Activated CD4-positive, alpha-beta T cell treated with anti-CD3 and anti-CD28 coated beads, Interleukin-10, Interleukin-2, amounts not matched to agents 100 ng/mL and 50 ng/mL, durations not matched to agents 16 hours and 8 hours (primary cell): ENCODE measurements at regions not wholly inside any gene's neighbourhood (a gene's known extent, or its start where the extent isn't known, plus 50 kb on each side); places are given as distances from the start of the nearest gene placed in this dataset.

Experiments used
- DNase-seq: peaks from one replicate; pipeline ENCODE4 v3.0.0-alpha.2; 2020

DNA sequence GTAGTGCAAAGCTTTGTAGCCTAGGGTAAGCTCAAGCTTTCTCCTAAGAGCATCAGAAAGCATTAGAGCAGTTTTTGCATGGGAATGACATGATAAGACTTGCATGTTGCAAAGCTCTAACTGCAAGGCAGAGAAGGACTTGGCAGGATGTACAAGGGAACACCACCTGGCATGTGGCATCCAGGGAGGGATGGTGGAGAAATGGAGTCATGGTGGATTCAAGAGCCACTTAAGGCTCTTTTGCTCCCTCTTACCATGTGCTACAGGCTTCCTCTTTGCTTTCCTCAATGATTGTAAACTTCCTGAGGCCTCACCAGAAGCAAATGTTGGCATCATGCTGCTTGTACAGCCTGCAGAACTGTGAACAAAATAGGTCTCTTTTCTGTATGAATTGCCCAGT, 266.0 kb downstream of the GLI2 start:
- no peak for DNase-seq

DNA sequence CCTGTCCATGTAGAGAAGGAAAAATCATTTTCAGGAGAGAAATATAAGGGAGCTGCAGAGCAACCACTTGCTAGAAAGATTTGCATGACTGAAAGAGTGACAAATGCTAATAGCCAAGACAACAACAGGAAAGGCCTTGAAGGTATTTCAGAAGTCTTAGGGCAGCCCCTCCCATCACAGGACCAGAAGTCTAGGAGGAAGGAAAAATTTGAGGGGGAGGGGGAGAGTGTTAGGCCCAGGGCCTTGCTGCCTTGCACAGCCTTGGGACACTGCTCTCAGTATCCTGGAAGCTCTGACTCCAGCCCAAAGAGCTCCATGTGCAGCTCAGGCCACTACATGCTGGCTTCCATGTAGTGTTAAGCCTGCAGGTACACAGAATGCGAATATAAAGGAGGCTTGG, 266.9 kb downstream of the GLI2 start:
- no peak for DNase-seq

DNA sequence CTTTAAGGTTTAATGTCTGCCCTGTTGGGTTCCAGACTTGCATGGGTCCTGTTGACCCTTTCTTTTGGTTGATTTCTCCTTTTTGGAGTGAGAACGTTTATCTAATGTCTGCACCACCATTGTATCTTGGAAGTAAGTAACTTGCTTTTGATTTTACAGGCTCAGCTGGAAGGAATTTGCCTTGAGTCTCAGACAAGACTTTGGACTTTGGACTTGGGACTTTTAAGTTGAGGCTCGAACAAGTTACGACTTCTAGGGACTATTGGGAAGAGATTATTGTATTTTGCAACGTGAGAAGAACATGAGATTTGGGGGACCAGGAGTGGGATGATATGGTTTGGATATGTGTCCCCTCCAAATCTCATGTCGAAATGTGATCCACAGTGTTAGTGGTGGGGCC, 267.7 kb downstream of the GLI2 start:
- no peak for DNase-seq

DNA sequence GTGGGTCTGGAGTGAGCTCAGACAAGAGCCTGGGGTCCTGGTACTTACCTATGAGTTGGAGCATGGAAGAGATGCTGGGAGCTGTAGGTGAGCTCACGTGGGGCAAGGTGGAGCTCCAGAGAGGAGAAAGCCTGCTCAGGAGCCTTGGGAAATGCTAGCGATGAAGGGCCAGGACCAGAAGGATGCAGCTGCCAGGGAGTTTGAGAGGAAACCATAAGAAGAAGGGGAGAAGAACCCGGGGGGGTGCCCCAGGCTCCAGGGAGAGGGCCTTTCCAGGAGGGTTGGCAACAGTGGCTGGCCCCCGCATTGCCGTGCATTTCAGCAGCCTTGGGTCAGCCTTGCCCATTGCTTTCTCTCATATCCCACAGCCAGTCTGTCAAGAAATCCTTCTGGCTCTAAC, 268.7 kb downstream of the GLI2 start:
- no peak for DNase-seq

DNA sequence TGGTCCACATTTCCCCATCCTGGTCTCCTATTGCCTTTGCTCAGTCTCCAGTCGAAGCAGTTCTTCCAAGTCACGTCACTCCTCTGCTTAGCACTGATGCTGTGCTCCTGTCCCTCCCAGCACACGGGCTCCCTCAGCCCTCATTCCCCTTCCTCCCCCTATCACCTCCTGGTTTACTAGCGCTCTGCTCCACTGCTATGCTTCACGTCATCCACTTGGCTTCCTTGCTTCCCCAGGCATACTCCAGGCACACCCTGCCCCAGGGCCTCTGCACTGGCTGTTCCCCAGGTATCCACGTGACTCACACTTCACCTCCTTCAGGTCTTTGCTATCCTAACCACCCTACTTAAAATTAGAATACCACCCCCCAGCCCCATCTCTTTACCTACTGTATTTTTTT, 269.3 kb downstream of the GLI2 start:
- DNase-seq, result no peak

DNA sequence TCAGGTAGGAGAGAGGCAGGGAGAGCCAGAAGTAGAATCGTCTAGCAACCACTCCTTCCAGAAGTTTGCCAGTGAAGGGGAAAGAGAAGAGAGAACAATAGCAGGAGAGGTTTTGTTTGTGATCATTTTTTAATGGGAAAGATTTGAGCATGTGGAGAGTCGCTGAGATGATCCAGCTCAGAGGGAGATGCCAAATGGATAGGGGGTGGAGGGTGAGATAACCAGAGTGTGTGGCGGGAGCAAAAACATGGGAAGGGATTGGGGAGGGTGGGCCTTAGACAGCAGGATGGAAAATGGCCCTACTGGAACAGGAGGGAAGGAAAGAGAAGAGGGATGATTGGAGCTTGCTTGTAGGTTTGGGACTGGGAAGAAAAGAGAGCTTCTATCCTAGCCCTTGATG, 269.8 kb downstream of the GLI2 start:
- no peak for DNase-seq

DNA sequence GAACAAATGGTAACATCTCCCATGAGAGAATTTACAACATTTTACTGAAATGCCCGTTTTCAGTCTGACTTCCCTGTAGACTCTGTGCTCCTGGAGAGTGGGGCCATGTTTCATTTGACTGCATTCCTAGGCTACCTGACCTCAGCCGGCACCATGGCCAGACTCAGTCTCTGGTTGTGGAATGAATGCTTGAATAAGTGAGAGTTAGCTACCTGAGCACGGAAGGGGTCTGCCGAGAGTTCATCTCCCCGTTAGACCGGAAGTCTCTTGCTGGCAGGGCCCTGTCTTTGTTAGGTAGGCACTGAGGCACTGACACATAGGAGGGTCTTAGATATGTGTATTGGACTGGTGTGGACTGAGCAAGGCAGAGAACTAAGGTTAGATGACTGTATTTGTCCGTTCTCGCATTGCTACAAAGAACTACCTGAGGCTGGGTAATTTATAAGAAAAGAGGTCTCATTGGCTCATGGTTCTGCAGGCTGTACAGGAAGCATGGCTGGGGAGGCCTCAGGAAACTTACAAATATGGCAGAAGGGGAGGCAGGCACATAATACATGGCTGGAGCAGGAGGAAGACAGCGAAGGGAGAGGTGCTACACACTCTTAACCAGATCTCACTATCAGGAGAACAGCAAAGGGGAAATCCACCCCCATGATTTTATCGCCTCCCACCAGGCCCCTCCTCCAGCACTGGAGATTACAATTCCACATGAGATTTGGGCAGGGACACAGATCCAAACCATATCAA, 271.2 kb downstream of the GLI2 start:
- no peak for DNase-seq

DNA sequence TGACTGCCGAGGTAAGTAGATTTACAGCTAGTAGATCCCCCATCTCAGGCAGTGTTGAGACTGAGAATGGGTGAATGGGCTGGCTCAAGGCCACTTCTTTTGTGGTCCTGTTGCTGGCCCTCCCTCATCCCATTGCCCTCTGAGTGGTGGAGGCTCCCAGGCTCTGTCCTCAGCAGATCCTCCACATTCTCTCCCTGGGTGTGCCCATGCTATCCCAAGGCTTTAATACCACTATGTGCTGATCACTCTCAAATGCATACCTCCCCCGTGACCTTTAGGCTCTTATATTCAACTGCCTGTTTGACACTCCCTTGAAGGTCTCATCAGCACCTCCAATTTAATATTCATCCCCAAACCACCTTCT, 271.8 kb downstream of the GLI2 start:
- DNase-seq, result no peak

DNA sequence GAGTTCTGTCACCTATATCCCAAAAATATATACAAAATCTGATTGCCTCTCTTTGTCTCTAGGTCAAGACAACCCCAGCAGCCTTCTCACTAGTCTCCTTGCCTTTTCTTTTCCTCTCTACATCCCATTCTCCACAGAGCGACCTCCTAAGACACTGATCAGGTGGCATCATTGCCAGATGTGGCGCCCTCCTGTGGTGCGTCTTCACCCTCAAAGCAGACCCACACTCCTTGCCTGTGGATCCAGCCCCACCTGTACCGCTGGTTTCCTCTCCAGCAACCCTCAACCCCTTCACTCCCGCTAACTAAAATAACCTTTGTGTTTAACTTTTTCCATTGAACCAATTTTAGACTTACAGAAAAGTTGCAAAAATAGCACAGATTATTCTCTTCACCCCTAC, 273.3 kb downstream of the GLI2 start:
- DNase-seq, result no peak

DNA sequence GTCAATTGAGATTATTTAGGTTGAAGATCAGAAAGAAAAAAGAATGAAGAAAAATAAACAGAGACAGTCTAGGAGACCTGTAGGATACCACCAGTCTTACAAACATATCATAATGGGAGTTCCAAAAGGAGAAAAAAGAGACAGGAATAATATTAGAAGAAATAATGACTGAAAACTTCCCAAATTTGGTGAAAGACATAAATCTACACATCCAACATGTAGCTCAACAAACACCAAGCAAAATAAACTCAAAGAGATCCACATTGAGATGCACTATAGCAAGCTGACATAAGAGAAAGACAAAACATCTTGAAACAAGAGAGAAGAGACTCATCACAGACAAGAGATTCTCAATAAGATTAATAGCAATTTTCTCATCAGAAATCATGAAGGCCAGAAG, 274.0 kb downstream of the TFCP2L1 start:
- DNase-seq, result no peak

DNA sequence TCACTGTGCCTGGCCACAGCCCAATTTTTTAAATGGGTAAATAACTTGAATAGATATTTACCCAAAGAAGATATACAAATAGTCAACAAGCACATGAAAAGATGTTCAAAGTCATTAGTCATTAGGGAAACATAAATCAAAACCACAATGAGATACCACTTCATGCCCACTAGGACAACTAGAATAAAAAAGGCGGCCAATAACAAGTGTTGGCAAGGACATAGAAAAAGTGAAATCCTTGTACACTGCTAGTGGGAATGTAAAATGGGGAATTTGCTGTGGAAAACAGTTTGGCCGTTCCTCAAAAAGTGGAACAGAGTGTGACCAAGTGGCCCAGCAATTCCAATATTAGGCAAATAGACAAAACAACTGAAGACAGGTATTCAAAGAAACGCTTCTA, 270.1 kb downstream of the TFCP2L1 start:
- DNase-seq, result no peak

DNA sequence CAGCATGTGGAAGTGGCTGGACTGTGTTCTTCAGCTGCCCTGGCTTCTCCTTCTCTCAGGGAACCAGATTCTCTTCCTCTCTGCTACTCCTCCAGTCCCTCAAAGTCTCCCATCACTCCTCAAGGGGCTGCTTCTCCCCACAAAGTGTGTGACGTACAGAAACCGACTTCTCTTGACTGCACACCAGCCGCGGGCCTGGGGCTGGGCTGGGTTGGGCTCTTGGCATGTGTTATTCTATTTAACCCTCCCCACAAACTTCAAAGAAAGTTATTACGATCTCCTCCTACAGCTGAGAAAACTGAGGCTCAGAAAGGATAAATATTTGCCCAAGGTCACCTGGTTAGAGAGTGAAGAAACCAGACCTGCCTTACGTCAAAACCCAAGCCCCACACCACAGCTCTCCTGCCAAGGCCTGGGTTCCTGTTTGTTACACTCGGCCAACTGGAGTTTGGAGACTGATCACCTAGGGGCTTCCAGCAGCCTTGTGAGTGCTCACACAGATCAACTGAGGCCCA, 269.0 kb downstream of the TFCP2L1 start:
- DNase-seq, result no peak

DNA sequence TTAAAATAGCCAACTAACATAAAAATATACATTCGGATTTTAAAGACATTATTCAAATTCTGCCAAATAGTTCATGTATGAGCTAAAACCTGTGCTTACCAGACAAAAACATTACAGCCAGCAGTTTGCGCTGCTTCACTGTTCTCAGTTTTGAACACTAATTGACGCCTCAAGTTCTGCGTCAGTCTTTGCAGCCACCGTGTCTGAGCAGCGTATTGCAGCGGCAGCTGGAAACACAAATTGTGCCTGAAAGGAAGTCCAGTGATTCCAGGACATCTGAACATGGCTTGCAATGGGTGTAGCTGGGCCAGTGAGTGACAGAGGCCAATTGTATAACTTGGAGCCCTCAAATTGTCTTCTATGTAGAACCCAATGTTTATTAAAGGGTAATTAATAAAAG, 267.6 kb downstream of the TFCP2L1 start:
- no peak for DNase-seq

DNA sequence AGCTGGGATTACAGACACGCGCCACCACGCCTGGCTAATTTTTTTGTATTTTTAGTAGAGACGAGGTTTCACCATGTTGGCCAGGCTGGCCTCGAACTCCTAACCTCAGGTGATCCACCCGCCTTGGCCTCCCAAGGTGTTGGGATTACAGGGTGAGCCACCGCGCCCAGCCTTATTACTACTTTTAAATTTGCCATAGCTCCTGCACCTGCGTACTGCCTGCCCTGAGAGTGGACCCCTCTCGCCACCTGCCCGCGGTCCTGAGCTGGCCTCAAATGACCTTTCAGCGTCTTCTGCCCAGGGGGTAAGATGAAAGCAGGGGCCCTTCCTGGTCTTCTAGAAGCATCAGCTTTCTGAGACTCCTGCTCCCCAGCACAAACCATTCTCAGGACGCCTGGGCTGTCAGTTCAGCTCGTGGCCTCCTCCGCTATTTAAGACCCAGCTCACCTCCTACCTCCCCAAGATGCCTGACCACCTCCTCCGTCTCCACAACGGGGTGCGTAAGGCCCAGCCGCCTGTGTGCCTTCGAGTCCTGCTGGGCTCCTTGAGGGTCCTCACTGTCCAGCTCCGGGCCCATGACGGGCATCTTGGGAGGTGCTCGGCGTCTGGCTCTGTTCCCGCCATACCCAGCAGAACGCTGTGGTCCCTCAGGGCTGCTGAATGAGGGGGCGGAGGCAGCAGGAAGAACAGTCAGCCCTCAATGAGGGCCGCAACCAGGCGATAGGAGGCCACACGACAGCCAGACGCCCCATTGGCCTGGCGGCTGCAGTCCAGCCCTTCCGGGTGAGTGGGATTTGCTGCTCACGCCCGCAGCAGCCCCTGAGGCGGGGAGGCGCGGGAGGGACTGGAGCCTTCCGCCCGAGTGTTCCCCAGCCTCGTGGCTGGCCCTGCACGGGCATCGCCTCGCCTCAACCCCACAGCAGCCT, 266.6 kb downstream of the TFCP2L1 start:
- DNase-seq, result no peak

DNA sequence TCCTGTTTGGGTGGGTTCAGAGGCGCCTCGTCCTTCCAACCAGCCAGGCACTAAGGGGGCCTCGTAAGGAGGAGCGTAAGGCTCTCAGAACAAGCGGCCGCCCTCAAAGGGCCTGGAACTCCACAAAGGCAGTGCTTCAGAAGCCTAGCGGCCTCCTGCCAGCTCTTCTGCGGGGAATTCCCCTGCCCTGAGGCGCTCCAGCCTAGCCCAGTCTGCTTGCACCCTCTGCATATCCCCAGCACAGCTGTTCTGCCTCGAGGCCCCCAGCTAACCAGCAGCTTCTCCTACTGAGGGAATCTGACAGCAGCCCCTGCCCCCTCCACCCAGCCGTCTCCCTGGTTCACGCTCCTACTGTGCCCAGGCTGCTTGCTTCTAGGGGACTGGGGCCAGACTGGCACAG, 265.9 kb downstream of the TFCP2L1 start:
- no peak for DNase-seq

DNA sequence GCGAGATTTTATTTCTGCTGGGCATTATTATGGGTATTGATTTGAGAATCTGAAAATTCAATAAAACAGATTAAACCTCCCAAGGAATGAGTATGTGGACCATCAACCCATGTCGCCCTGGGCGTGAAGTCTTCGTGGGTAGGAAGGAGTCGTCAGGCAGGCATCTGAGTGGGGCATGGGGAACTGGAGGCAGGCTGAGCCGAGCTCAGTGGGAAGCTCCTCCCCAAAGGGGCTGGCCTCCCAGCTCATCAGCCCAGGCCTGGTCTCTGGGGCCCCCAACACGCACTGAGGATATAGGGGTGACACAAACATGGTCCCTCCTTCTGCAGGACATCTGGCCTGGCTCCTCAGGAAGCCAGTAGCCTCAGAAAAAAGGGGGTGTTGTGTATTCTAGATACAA, 265.2 kb downstream of the TFCP2L1 start:
- DNase-seq, result no peak

DNA sequence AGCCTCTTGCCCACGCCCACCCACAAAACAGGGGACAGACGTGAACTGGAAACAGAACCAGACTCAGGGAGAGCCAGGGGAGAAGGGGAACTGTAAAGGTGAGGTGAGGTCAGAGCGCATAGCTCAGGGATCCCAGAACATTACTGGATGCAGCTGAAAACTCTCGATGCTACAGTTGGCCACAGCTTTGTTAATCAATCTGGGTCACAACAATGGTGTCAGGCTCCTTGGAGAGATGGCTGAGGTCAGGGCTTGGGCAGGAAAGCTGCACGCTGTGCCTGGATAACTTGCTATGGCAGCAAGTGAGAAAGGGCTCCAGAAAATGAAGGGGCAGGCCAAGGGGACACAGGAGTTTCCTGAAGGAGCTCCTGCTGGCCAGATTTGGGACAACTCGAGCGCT, 263.3 kb downstream of the TFCP2L1 start:
- DNase-seq, result no peak

DNA sequence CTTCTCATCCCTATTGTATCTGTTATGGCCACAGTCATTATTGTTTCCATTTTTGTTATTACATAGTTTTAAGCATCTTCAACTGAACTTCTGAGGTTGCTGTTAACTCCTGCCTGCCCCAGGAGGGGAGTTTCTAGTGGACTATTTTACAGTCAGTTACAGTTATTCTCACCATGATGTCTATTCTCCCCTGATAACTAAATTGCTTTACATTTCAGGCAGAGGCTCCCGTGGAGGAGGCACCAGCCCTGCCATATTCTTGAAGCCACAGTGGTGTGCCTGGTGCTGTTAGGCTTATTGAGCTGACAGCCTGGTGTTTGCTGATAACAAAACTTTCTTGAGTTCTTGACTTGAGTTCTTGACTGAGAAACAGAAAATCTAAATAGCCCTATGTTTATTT, 256.4 kb downstream of the TFCP2L1 start:
- DNase-seq, result no peak

DNA sequence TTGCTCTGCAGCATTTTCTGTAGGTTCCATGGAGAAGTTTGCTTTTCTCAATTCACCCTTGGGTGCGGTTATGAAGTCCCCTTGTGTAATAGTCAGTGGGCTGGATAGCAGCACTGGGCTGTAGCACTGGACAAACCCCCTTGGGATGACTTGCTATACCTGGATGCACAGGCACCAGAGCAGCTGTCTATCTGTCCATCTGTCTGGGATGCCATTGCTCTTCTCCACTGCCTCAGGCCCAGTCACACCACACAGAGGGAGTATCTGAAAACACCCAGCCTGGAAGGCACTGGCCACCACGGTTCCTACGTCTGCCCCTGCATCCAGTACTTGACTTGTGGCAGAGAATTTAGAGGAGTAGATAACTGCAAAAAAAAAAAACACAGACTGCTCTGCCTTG, 254.5 kb downstream of the TFCP2L1 start:
- DNase-seq, result no peak

DNA sequence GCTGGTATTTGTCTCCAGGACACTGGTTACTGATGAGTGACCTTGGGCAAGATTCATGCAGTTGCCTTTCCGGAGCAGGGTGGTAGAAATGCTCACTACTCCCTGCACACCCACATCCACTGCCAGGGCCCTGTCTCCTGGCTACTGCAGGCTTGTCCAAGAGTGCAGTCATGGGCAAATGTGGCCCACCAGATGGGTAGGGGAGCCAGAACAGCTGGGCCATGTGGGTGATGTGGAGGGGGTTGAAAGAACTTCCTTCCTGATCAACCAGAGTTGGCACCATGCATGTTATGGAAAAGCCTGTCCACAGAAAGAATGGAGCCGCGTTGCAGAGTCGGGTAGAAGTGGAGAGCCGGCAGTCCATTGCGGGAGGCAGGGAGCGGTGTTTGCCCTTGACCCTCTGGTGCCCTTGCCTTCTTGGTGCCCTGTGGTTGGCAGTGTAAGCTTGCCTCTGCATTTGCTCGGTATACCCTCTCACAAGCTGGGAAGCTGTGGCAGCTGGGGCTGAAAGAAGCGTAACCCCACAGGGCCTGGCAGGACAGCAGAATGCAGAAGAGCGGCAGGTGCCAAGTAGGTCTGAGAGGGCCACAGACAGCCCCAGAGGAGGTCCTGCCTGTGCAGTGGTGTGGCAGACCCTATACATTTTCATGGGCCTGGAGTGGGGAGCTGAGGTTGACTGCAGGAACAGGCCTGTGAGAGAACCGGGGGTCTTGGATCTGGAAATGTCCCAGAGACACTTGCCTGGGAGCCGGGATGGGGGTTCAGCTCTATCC, 253.2 kb downstream of the TFCP2L1 start:
- no peak for DNase-seq

DNA sequence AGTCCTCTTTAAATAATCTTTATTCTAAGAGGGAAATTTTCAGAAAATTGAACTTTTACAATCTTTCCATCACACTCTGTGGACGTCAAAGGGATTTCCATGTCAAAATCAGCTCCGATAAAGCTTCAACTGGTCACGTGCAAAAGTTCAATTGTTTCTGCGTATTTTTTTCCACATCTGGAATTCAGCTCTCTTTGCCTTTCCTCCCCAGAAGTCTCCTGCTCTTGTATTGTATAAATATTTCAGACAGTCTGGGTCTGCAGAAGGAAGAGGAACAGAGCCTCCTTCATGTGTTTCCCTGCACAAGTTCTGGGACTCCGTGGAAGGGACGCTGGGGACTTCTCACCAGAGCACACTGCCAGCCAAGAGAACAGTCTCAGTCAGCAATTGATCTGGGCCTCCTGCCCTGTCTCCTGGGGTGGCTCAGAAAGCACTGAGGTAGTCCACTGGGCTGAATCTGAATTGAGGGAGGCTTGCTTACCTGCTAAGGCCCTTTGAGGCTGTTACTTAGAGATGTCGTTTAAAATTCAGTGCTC, 251.5 kb downstream of the TFCP2L1 start:
- no peak for DNase-seq

DNA sequence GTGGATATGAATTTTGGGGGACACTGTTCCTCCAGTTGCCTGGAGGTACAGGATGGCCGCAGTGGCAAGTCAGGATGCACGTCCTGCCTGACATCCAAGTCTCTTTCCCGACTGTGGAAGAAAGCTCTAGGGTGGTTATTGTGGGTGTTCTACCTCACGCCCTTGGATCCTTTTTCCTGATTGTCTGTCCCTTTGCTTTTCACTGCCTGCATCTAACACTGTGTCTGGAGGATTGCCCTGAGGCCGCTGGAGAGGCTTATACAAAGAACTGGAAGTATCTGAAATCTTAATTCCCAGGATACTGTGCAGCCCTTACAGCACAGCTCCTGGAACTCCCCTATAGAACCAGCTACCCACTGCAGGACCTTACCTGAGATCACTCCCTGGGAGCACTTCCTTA, 250.5 kb downstream of the TFCP2L1 start:
- DNase-seq, result no peak

DNA sequence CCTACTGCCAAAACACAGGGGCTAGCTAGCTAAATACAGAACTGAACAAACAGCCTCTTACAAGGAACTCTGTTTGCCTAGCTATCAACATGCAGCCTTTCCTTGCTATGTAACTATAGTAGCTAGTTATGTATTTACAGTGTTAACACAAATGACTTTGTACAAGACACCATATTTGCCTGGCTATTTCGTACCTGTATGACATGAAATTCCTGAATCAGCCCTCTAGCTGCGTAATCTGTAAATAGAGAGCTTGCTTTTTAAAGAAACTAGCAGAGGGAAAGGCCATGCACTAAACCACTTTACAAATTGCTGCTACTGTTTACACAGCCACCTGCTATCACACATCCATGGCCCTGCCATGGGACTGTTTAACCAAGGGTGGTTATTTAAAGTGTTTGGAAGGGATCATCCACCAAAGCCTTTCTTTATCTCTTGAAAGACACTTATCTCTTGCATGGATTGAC, 248.7 kb downstream of the TFCP2L1 start:
- no peak for DNase-seq
